Loucy (cell line): ENCODE measurements at regions not wholly inside any gene's neighbourhood (a gene's known extent, or its start where the extent isn't known, plus 50 kb on each side); places are given as distances from the start of the nearest gene placed in this dataset.

ENCODE experiments used
- H2AFZ ChIP-seq: fragments of 200-600 bp; sonication (generic); 2 replicates; pipeline ENCODE4 v1.6.0; 2016; ENCODE audit warnings: antibody characterized with exemption, mild to moderate bottlenecking, low read length, moderate library complexity
- H3F3A ChIP-seq: fragments of 200-600 bp; 2 replicates; pipeline ENCODE4 v1.6.0; 2016; ENCODE audit warnings: antibody characterized with exemption, low read depth, mild to moderate bottlenecking
- H3K27me3 ChIP-seq: fragments of 200-600 bp; sonication (generic); 2 replicates; pipeline ENCODE4 v1.6.1; 2014; ENCODE audit warnings: low read length, mild to moderate bottlenecking; ENCODE audit not compliant: insufficient read depth, poor library complexity, severe bottlenecking
- H3K36me3 ChIP-seq: fragments of 200-600 bp; sonication (generic); 2 replicates; pipeline ENCODE4 v1.6.1; 2016; ENCODE audit warnings: low read length; ENCODE audit not compliant: insufficient read depth
- H3K4me1 ChIP-seq: fragments of 200-600 bp; sonication (generic); 2 replicates; pipeline ENCODE4 v1.5.1; 2014; ENCODE audit warnings: low read length, mild to moderate bottlenecking; ENCODE audit not compliant: insufficient read depth, poor library complexity, severe bottlenecking
- H3K4me2 ChIP-seq: fragments of 200-600 bp; sonication (generic); 2 replicates; pipeline ENCODE4 v1.6.0; 2014; ENCODE audit warnings: antibody characterized with exemption, low read length, low read depth, mild to moderate bottlenecking; ENCODE audit not compliant: poor library complexity, severe bottlenecking
- H3K4me3 ChIP-seq: fragments of 200-600 bp; sonication (generic); 2 replicates; pipeline ENCODE4 v1.5.1; 2014; ENCODE audit warnings: low read length, mild to moderate bottlenecking, mixed read lengths; ENCODE audit not compliant: poor library complexity, severe bottlenecking
- H3K79me2 ChIP-seq: fragments of 200-600 bp; sonication (generic); 2 replicates; pipeline ENCODE4 v1.6.1; 2014; ENCODE audit warnings: low read length; ENCODE audit not compliant: insufficient read depth
- H3K9ac ChIP-seq: fragments of 200-600 bp; sonication (generic); 2 replicates; pipeline ENCODE4 v1.6.0; 2014; ENCODE audit warnings: mild to moderate bottlenecking, low read depth, low read length, moderate library complexity; ENCODE audit not compliant: poor library complexity, severe bottlenecking
- H3K9me2 ChIP-seq: fragments of 200-600 bp; sonication (generic); replicated peaks from 2 replicates; pipeline ENCODE4 v1.6.1; 2016; ENCODE audit warnings: low read depth, low read length, mixed read lengths
- H3K9me3 ChIP-seq: fragments of 200-600 bp; sonication (generic); 2 replicates; pipeline ENCODE4 v1.6.1; 2014; ENCODE audit warnings: mild to moderate bottlenecking, antibody characterized with exemption, low read length, low read depth; ENCODE audit not compliant: insufficient read depth
- H4K20me1 ChIP-seq: fragments of 200-600 bp; sonication (generic); 2 replicates; pipeline ENCODE4 v1.6.0; 2014; ENCODE audit warnings: antibody characterized with exemption, low read length, mild to moderate bottlenecking; ENCODE audit not compliant: insufficient read depth, poor library complexity, severe bottlenecking
- EZH2phosphoT487 ChIP-seq: fragments of 200-600 bp; IDR thresholded peaks from 2 replicates; pipeline ENCODE4 v1.6.1; 2018; ENCODE audit warnings: antibody characterized with exemption, mild to moderate bottlenecking, moderate library complexity, borderline replicate concordance
- TF ChIP-seq, protein P1 (sequence below): fragments of 200-600 bp; sonication (generic); conservative IDR thresholded peaks from 2 replicates; pipeline ENCODE4 v1.5.1; 2014; ENCODE audit warnings: mild to moderate bottlenecking, antibody characterized with exemption, low read length

DNA sequence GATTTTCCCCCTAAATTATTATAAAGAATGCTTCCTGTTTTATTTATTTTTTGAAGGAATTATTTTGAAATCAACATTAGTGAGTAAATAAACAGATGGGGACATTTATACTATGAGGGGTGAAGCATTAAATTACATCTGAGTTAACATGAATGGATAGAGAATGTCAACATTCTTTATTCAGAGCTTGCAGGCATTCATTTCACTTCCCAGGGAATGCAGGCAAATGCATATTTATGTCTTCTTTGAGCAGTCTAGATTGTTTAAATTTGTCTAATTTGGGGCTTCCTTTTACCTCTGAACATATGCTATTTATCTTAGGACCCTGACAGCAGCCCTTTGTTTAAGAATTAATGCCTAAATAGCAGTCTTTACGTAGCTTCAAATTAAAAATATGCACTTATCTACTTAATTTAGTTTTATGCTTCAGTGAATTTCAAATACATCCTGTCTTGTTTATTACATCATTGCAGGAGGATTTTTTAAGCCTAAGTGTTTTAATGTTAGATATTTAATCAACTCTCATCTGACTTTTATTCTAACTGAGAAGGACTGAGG, 630.5 kb upstream of the LMCD1 start:
- no peaks in the 10 kb centered on the region for H3F3A ChIP-seq
- TF ChIP-seq, protein P1, sequence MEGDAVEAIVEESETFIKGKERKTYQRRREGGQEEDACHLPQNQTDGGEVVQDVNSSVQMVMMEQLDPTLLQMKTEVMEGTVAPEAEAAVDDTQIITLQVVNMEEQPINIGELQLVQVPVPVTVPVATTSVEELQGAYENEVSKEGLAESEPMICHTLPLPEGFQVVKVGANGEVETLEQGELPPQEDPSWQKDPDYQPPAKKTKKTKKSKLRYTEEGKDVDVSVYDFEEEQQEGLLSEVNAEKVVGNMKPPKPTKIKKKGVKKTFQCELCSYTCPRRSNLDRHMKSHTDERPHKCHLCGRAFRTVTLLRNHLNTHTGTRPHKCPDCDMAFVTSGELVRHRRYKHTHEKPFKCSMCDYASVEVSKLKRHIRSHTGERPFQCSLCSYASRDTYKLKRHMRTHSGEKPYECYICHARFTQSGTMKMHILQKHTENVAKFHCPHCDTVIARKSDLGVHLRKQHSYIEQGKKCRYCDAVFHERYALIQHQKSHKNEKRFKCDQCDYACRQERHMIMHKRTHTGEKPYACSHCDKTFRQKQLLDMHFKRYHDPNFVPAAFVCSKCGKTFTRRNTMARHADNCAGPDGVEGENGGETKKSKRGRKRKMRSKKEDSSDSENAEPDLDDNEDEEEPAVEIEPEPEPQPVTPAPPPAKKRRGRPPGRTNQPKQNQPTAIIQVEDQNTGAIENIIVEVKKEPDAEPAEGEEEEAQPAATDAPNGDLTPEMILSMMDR = no peak
- no peak for TF ChIP-seq EZH2phosphoT487
- H3K79me2 ChIP-seq = no peaks in the 10 kb centered on the region
- peaks cover 8% of the 10 kb centered on the region for H3K27me3 ChIP-seq
- H3K4me3 ChIP-seq = no peak overlapping the region
- no peaks in the 10 kb centered on the region for H3K4me1 ChIP-seq
- no peak overlapping the region for H3K4me2 ChIP-seq
- no peaks in the 10 kb centered on the region for H3K36me3 ChIP-seq
- no peak overlapping the region for H3K9ac ChIP-seq
- no peak overlapping the region for H2AFZ ChIP-seq
- H3K9me3 ChIP-seq = no peaks in the 10 kb centered on the region
- no peaks in the 10 kb centered on the region for H4K20me1 ChIP-seq
- no peaks in the 10 kb centered on the region for H3K9me2 ChIP-seq

DNA sequence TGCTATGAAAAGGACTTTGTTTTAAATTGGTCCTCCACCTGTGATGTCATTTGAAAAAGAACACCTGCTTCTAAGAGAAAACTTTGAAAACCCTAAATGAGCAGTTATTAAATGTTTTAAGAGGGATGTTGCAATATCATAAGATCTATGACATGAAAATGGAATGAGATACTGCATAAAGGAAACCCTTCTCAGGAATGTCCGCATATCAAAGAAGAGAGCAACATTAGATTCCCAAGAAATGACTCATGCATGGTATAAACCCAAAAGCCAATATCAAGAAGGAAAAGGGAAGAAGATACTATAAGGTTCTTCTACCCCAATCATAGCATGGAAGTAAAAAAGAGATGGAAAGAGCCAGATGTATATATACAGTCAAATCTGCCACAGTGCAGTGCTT, 627.5 kb upstream of the LMCD1 start:
- H3K79me2 ChIP-seq = no peaks in the 10 kb centered on the region
- no peaks in the 10 kb centered on the region for H3F3A ChIP-seq
- no peaks in the 10 kb centered on the region for H4K20me1 ChIP-seq
- no peak overlapping the region for H3K4me3 ChIP-seq
- peaks cover 25% of the 10 kb centered on the region for H3K27me3 ChIP-seq
- H3K9ac ChIP-seq = no peak overlapping the region
- H3K4me1 ChIP-seq = peaks cover 10% of the 10 kb centered on the region
- TF ChIP-seq, protein P1 = no peak
- TF ChIP-seq EZH2phosphoT487 = no peak
- H2AFZ ChIP-seq = no peak overlapping the region
- no peaks in the 10 kb centered on the region for H3K9me2 ChIP-seq
- no peaks in the 10 kb centered on the region for H3K9me3 ChIP-seq
- H3K36me3 ChIP-seq = no peaks in the 10 kb centered on the region
- no peak overlapping the region for H3K4me2 ChIP-seq

DNA sequence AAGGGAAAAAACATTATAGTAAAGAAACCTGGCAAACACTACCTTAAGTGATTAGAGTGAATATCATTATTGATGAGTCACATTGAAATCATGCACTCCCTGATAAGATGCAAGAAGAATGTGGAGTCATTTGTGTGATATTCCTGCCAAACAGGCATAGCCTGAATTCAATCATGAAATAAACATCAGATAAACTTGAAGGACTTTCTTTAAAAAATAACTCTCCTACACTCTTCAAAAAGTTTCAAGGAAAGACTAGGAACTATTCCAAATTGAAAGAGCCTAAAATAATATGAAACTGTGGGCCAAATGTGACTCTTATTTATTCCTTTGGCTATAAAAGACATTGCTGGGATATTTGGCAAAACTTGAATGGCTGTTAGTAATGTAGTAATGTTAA, 625.7 kb upstream of the LMCD1 start:
- peaks cover 10% of the 10 kb centered on the region for H3K4me1 ChIP-seq
- H3F3A ChIP-seq = no peaks in the 10 kb centered on the region
- H3K4me2 ChIP-seq = no peak overlapping the region
- peaks cover 40% of the 10 kb centered on the region for H3K27me3 ChIP-seq
- no peaks in the 10 kb centered on the region for H3K9me3 ChIP-seq
- no peak overlapping the region for H3K9ac ChIP-seq
- no peaks in the 10 kb centered on the region for H4K20me1 ChIP-seq
- H3K4me3 ChIP-seq = no peak overlapping the region
- TF ChIP-seq, protein P1 = no peak
- TF ChIP-seq EZH2phosphoT487 = no peak
- H3K36me3 ChIP-seq = no peaks in the 10 kb centered on the region
- H2AFZ ChIP-seq = no peak overlapping the region
- no peaks in the 10 kb centered on the region for H3K79me2 ChIP-seq
- no peaks in the 10 kb centered on the region for H3K9me2 ChIP-seq
